Lower lobe of right lung (tissue), 2 donors: ENCODE measurements at regions not wholly inside any gene's neighbourhood (a gene's known extent, or its start where the extent isn't known, plus 50 kb on each side); places are given as distances from the start of the nearest gene placed in this dataset.

Experiments used
- ATAC-seq, 2 donors: fragments of 200-7000 bp; cut with Tn5 transposase; one replicate each; pipeline ENCODE4 v1.9.1; 2020 to 2022; ENCODE audit warnings: mild to moderate bottlenecking in 2 of 2, moderate library complexity in 2 of 2
- DNase-seq: peaks from one replicate; pipeline ENCODE4 v3.0.0-alpha.2; 2020
- H3K27ac ChIP-seq: fragments of 200-600 bp; one replicate; pipeline ENCODE4 v1.8.0; 2022
- H3K27me3 ChIP-seq: fragments of 200-600 bp; one replicate; pipeline ENCODE4 v1.8.0; 2022; ENCODE audit warnings: low read depth
- H3K36me3 ChIP-seq: fragments of 200-600 bp; one replicate; pipeline ENCODE4 v1.8.0; 2022; ENCODE audit warnings: mild to moderate bottlenecking
- H3K4me1 ChIP-seq: fragments of 200-600 bp; one replicate; pipeline ENCODE4 v1.8.0; 2022
- H3K4me3 ChIP-seq: fragments of 200-600 bp; one replicate; pipeline ENCODE4 v1.8.0; 2022; ENCODE audit warnings: mild to moderate bottlenecking
- H3K9me3 ChIP-seq: fragments of 200-600 bp; one replicate; pipeline ENCODE4 v1.8.0; 2022
- intact Hi-C: fragments of 100-400 bp; cut with DNase I; formaldehyde crosslinking; loops from one replicate; pipeline ENCODE4 v1.11.0; 2022
- TF ChIP-seq, protein P1 (sequence below): fragments of 200-600 bp; IDR thresholded peaks from one replicate; pipeline ENCODE4 v1.8.0; 2022; ENCODE audit warnings: antibody characterized with exemption, mild to moderate bottlenecking
- donor health status: DM: no; HTN: yes; CAD: no; lungs with severe emphysema.

DNA sequence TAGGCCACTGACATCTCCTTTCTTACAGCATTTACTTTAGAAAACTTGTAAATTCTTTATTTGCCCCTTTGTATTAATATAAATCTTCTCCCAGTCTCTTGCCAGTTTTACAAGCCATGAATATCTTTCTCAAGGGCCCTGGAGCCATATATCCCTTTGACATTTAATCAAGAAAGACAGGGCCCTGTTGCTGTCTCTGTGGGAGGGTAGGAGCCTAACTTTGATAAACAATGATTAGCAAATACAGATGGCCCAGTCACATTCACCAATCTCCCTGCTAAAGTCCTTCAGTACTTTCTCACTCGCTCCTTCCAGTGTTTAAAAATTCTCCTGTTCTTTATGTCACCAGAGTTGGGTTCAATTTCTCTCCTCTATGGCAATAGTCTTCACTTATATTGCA is 479.8 kb upstream of the USP15 start:
- H3K27ac ChIP-seq = no peak overlapping the region
- no peak overlapping the region for H3K4me3 ChIP-seq
- DNase-seq = no peak
- no peaks in the 10 kb centered on the region for H3K9me3 ChIP-seq
- H3K4me1 ChIP-seq = no peaks in the 10 kb centered on the region
- TF ChIP-seq, protein P1, sequence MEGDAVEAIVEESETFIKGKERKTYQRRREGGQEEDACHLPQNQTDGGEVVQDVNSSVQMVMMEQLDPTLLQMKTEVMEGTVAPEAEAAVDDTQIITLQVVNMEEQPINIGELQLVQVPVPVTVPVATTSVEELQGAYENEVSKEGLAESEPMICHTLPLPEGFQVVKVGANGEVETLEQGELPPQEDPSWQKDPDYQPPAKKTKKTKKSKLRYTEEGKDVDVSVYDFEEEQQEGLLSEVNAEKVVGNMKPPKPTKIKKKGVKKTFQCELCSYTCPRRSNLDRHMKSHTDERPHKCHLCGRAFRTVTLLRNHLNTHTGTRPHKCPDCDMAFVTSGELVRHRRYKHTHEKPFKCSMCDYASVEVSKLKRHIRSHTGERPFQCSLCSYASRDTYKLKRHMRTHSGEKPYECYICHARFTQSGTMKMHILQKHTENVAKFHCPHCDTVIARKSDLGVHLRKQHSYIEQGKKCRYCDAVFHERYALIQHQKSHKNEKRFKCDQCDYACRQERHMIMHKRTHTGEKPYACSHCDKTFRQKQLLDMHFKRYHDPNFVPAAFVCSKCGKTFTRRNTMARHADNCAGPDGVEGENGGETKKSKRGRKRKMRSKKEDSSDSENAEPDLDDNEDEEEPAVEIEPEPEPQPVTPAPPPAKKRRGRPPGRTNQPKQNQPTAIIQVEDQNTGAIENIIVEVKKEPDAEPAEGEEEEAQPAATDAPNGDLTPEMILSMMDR = no peak
- no peaks in the 10 kb centered on the region for H3K27me3 ChIP-seq
- intact Hi-C loops = no loop called here
- no peak for ATAC-seq
- H3K36me3 ChIP-seq = no peaks in the 10 kb centered on the region

DNA sequence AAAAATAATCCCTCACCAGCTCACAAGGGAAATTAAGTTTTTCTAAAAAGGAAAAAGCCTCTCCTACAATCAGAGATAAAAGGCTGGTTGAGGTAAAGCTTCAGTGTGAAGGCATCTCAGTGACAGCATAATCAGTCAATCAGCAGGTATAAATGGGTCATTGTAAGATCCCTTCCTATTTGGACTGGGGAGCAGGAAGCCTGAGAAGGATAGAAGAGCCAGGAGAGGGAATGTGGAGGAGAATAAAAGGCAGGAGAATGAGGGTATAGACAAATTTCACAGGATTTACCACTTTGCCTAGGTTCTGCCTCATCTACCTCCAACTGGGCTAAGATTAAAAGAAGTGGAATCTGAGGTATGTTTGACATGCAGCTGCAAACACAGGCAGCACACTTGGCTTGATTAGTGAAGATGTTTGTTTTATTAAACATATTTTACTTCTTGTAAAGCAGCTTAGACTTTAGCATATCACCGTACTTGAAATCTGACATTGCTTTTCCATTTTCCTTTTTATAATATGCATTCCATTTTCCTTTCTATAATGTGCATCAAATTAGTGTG is 479.1 kb upstream of the USP15 start:
- intact Hi-C loops = no loop called here
- no peak for DNase-seq
- TF ChIP-seq, protein P1 = no peak

DNA sequence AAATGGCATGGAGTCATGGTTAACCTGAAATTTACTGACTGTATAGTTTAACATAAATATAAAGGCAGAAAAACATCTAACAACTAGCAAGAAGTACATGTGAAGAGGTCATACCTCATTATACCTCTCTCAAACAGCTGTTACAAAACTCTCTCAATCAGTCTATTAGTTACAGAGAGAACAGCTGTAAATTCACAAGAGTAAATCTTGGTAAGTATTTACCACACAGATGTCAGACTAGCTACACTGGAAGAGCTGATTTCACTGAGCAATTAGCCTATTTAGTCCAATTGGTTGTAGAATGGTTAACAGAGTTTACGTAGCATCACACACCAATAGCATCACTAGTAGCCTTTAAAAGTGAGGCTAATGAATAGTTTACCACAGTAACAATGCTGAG is 463.4 kb upstream of the USP15 start:
- H3K9me3 ChIP-seq = no peaks in the 10 kb centered on the region
- intact Hi-C loops = no loop called here
- no peaks in the 10 kb centered on the region for H3K4me1 ChIP-seq

More for the DNA sequence above, 479.1 kb upstream of the USP15 start:
- H3K9me3 ChIP-seq = no peaks in the 10 kb centered on the region
- no peaks in the 10 kb centered on the region for H3K36me3 ChIP-seq
- no peaks in the 10 kb centered on the region for H3K27me3 ChIP-seq
- H3K27ac ChIP-seq = no peak overlapping the region
- H3K4me3 ChIP-seq = no peak overlapping the region
- ATAC-seq = peak in 1 of 2 donors; percentile 72
- H3K4me1 ChIP-seq = no peaks in the 10 kb centered on the region

DNA sequence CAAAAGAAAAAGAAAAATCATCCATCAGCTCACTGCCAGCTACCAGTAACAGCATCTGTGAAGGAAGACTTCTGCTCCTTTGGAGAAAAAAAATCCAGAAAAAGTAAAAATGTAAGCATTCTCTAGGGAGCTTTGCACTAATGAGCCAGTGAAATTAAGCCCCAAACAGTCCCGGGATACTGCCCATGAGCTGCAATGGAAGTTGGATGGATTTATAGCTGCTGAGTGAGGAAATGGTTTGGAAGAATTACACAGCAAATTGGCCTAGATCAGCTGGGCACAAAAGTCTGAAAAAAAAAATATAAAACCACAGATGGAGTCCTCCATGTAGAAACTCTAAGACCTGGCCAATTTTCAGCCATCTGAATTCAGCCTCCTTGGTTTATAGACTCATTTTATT is 462.9 kb upstream of the USP15 start:
- Histone ChIP-seq H3K27me3 (no peaks in the 10 kb centered on the region), H3K9me3 (no peaks in the 10 kb centered on the region), H3K27ac (no peak overlapping the region), H3K4me1 (no peaks in the 10 kb centered on the region), H3K4me3 (no peak overlapping the region), H3K36me3 (no peaks in the 10 kb centered on the region)
- intact Hi-C loops = no loop called here
- DNase-seq = no peak
- TF ChIP-seq, protein P1 = no peak
- no peak for ATAC-seq

More for the DNA sequence above, 463.4 kb upstream of the USP15 start:
- no peak for ATAC-seq
- H3K27me3 ChIP-seq = no peaks in the 10 kb centered on the region
- DNase-seq = no peak
- TF ChIP-seq, protein P1 = no peak
- H3K36me3 ChIP-seq = no peaks in the 10 kb centered on the region
- no peak overlapping the region for H3K4me3 ChIP-seq
- no peak overlapping the region for H3K27ac ChIP-seq

DNA sequence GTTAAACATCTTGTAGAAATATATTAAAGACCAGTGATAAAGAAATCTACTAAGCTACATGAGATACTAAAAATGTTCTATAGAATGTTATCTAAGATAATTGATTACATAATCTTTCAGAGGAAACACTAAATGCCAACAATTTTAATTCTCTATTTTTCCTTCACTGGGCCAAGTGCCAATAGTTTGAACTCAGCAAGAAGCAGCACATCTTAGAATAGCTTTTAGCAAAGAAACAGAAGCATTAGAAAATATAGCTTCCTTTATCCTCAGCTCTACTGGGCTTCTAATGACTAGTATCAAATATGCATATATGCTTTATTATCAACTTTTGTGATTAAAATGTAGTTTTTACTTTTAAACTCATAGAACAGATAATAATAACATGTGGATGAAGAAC is 461.4 kb upstream of the USP15 start:
- TF ChIP-seq, protein P1 = no peak
- no peaks in the 10 kb centered on the region for H3K4me1 ChIP-seq
- no peaks in the 10 kb centered on the region for H3K9me3 ChIP-seq
- no peak overlapping the region for H3K4me3 ChIP-seq
- H3K36me3 ChIP-seq = no peaks in the 10 kb centered on the region
- DNase-seq (no peak), ATAC-seq (no peak)
- no peaks in the 10 kb centered on the region for H3K27me3 ChIP-seq
- H3K27ac ChIP-seq = no peak overlapping the region
- intact Hi-C loops = no loop called here
